ENCODE measurements at regions not wholly inside any gene's neighbourhood (a gene's known extent, or its start where the extent isn't known, plus 50 kb on each side); places are given as distances from the start of the nearest gene placed in this dataset.

DNA sequence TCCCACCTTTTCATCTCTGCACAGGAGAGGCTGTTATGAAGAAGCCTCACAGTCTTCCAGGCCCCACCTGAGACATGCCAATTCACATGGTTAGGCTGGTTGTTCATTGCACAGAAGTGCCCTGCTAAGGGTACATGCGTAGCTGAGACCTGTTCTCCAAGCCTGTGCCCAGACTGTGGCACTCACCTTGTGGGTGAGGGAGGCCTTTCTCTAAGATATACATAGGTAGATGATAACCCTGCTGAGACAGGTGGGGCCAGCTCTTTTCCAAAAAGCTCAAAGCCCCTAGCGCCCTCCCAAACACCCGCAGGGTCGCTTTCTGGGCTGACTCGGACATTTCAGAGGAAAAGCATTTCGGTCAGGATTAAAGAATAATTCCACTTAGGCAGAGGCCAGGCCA, 53.5 kb upstream of the ZNF507 start:
- no peak for TF ChIP-seq CTCF (conservative IDR thresholded peaks at IDR 0.05)
- no peak for TF ChIP-seq ZFX (IDR thresholded peaks at IDR 0.05)

Data from C4-2B (cell line).